Peyer's patch (tissue), 4 donors: ENCODE measurements at regions not wholly inside any gene's neighbourhood (a gene's known extent, or its start where the extent isn't known, plus 50 kb on each side); places are given as distances from the start of the nearest gene placed in this dataset.

ENCODE experiments used
- CTCF ChIP-seq, 6 experiments: fragments of 450-650 bp in 4 of 6; fragments of 200-600 bp in 2 of 6; sonication (generic) in 1 of 6; IDR thresholded peaks; one replicate each; pipeline ENCODE4 v1.5.1; 2017 to 2019; ENCODE audit warnings: antibody characterized with exemption in 6 of 6, mild to moderate bottlenecking in 3 of 6, moderate library complexity in 1 of 6
- POLR2A ChIP-seq, 2 donors: fragments of 450-650 bp; IDR thresholded peaks; one replicate each; pipeline ENCODE4 v1.5.1; 2017; ENCODE audit warnings: antibody characterized with exemption in 2 of 2, mild to moderate bottlenecking in 2 of 2, moderate library complexity in 2 of 2

GRCh38 chr6:10259671-10260070 is 155.2 kb downstream of the TFAP2A start:
- no peak for TF ChIP-seq CTCF (IDR thresholded peaks at IDR 0.05)
- TF ChIP-seq POLR2A (IDR thresholded peaks at IDR 0.05): no peak
